ENCODE measurements at regions not wholly inside any gene's neighbourhood (a gene's known extent, or its start where the extent isn't known, plus 50 kb on each side); places are given as distances from the start of the nearest gene placed in this dataset.

GRCh38 chr15:97694456-97694855, 266.0 kb upstream of the ARRDC4 start:
- TF ChIP-seq, protein P1, sequence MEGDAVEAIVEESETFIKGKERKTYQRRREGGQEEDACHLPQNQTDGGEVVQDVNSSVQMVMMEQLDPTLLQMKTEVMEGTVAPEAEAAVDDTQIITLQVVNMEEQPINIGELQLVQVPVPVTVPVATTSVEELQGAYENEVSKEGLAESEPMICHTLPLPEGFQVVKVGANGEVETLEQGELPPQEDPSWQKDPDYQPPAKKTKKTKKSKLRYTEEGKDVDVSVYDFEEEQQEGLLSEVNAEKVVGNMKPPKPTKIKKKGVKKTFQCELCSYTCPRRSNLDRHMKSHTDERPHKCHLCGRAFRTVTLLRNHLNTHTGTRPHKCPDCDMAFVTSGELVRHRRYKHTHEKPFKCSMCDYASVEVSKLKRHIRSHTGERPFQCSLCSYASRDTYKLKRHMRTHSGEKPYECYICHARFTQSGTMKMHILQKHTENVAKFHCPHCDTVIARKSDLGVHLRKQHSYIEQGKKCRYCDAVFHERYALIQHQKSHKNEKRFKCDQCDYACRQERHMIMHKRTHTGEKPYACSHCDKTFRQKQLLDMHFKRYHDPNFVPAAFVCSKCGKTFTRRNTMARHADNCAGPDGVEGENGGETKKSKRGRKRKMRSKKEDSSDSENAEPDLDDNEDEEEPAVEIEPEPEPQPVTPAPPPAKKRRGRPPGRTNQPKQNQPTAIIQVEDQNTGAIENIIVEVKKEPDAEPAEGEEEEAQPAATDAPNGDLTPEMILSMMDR (IDR thresholded peaks at IDR 0.05 in 4 of 5, conservative IDR thresholded peaks at IDR 0.05 in 1 of 5), result no peak
- TF ChIP-seq POLR2A (IDR thresholded peaks at IDR 0.05), result no peak
- H3K27me3 ChIP-seq, result no peaks in the 10 kb centered on the region
- no peak for DNase-seq
- H3K9me3 ChIP-seq, result no peaks in the 10 kb centered on the region
- H3K27ac ChIP-seq, result no peak overlapping the region
- ATAC-seq, result no peak
- no peak overlapping the region for H3K4me3 ChIP-seq
- H3K36me3 ChIP-seq, result no peaks in the 10 kb centered on the region
- H3K4me1 ChIP-seq, result peaks cover 6 to 10% of the 10 kb centered on the region in 2 donors
- in situ Hi-C loops (cut with MboI; ENCODE audit: low sequenced_read_pairs in 4 of 4) (no loop called here), intact Hi-C loops (cut with DNase I; ENCODE audit: low total_unique reads) (no loop called here)

DNA sequence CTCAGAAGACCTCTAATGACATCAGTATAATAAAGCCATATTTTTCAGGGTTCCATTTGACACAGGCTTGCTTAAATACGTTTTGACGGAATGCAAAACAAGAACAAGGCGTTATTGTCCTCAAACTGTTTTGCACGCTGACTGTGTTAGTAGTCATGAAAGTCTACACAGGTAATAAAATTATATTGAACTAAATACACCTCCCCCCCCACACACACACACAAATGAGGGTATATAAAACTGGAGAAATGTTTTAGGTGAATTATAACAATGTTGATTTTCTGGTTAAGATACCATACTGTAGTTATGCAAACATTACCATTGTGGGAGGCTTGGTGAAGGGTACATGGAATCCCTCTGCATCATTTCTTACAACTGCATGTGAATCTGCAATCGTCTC, 257.1 kb upstream of the ARRDC4 start:
- H3K9me3 ChIP-seq, result no peaks in the 10 kb centered on the region
- no peak for DNase-seq
- no peaks in the 10 kb centered on the region for H3K4me1 ChIP-seq
- no peak overlapping the region for H3K27ac ChIP-seq
- no peak overlapping the region for H3K4me3 ChIP-seq
- intact Hi-C loops (cut with DNase I; ENCODE audit: low total_unique reads) (no loop called here), in situ Hi-C loops (cut with MboI; ENCODE audit: low sequenced_read_pairs in 4 of 4) (no loop called here)
- no peak for TF ChIP-seq POLR2A (IDR thresholded peaks at IDR 0.05)
- TF ChIP-seq, protein P1 (IDR thresholded peaks at IDR 0.05 in 4 of 5, conservative IDR thresholded peaks at IDR 0.05 in 1 of 5), result no peak
- ATAC-seq, result no peak
- H3K27me3 ChIP-seq, result no peaks in the 10 kb centered on the region
- H3K36me3 ChIP-seq, result no peaks in the 10 kb centered on the region

- TF ChIP-seq POLR2A (IDR thresholded peaks at IDR 0.05), result no peak
- TF ChIP-seq, protein P1 (IDR thresholded peaks at IDR 0.05 in 4 of 5, conservative IDR thresholded peaks at IDR 0.05 in 1 of 5), result no peak
- intact Hi-C loops (cut with DNase I; ENCODE audit: low total_unique reads), result no loop called here
- in situ Hi-C loops (cut with MboI; ENCODE audit: low sequenced_read_pairs in 4 of 4), result no loop called here
- no peak overlapping the region for H3K4me3 ChIP-seq
- no peaks in the 10 kb centered on the region for H3K4me1 ChIP-seq
- H3K27me3 ChIP-seq, result no peaks in the 10 kb centered on the region
- no peaks in the 10 kb centered on the region for H3K9me3 ChIP-seq
- no peak for DNase-seq
- no peak overlapping the region for H3K27ac ChIP-seq
- no peaks in the 10 kb centered on the region for H3K36me3 ChIP-seq
- ATAC-seq, result no peak
Observed at GRCh38 chr15:97706059-97706458, 254.4 kb upstream of the ARRDC4 start.

DNA sequence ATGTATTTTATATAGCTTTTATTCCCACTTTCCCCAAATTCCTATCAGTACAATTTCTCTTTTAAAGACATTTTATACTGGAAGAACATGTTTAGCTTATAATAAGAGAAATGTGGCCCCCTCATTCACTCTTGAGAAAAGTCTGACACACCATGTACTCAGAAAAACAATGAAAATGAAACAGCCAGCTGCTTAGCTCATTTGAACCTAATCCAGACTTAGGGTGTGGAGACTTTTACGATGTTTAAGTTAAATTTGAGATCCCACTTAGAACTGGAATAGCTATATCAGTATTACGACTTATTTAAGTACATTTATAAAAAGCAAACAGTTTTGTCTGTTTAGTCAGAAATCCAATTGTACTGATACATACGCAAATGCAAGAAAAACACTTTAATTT, 252.3 kb upstream of the ARRDC4 start:
- H3K4me1 ChIP-seq, result no peaks in the 10 kb centered on the region
- H3K9me3 ChIP-seq, result no peaks in the 10 kb centered on the region
- H3K36me3 ChIP-seq, result no peaks in the 10 kb centered on the region
- no peak overlapping the region for H3K27ac ChIP-seq
- intact Hi-C loops (cut with DNase I; ENCODE audit: low total_unique reads) (no loop called here), in situ Hi-C loops (cut with MboI; ENCODE audit: low sequenced_read_pairs in 4 of 4) (no loop called here)
- H3K27me3 ChIP-seq, result no peaks in the 10 kb centered on the region
- no peak overlapping the region for H3K4me3 ChIP-seq
- TF ChIP-seq POLR2A (IDR thresholded peaks at IDR 0.05), result no peak
- TF ChIP-seq, protein P1 (IDR thresholded peaks at IDR 0.05 in 4 of 5, conservative IDR thresholded peaks at IDR 0.05 in 1 of 5), result no peak
- DNase-seq (no peak), ATAC-seq (no peak)

- Histone ChIP-seq H3K27me3 (no peaks in the 10 kb centered on the region), H3K4me3 (no peak overlapping the region), H3K4me1 (no peaks in the 10 kb centered on the region), H3K9me3 (no peaks in the 10 kb centered on the region), H3K27ac (no peak overlapping the region), H3K36me3 (no peaks in the 10 kb centered on the region)
- DNase-seq (no peak), ATAC-seq (no peak)
- in situ Hi-C loops (cut with MboI; ENCODE audit: low sequenced_read_pairs in 4 of 4), result no loop called here
- intact Hi-C loops (cut with DNase I; ENCODE audit: low total_unique reads), result no loop called here
- TF ChIP-seq, protein P1 (IDR thresholded peaks at IDR 0.05 in 4 of 5, conservative IDR thresholded peaks at IDR 0.05 in 1 of 5), result no peak
- TF ChIP-seq POLR2A (IDR thresholded peaks at IDR 0.05), result no peak
Observed at GRCh38 chr15:97712530-97712929, 248.0 kb upstream of the ARRDC4 start.

Measured in gastrocnemius medialis (tissue), 4 donors.